ENCODE measurements at regions not wholly inside any gene's neighbourhood (a gene's known extent, or its start where the extent isn't known, plus 50 kb on each side); places are given as distances from the start of the nearest gene placed in this dataset.

DNA sequence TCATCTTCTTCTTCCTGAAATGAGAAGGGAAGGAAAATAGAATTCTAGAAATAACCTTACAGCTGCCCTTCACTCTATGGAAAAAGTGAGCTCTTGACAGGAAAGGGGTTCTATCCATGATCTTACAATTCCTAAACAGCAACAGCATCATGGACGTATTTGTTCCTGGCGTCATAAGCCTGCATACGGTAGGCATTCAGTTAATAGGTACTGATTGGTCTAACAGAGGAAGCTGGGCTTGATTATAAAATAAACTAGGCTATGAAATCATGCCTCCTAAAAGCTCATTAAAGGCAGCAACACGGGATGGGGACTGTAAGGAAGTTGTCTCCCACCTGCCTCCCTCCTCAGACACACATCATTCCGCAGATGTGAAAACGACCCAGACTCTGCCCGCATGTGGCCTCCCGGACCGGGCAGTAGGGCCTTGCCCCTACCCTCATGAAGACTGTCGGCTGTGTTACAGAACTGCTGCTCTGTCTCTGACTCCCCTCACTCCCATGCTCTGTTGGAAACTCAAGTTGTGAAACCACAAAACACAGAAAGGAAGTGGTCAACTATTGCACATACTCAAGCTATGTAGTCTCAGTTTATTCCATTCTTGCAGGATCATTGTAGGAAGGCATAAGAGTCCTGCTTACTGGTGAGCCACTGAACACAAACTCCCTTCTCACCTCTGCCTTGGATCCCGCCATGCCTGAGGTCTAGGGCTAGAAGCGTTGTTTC is 129.8 kb downstream of the DLEU7 start:
- no peak overlapping the region for H3K4me3 ChIP-seq (ENCODE audit: low read depth, low read length)
- TF ChIP-seq, protein P1, sequence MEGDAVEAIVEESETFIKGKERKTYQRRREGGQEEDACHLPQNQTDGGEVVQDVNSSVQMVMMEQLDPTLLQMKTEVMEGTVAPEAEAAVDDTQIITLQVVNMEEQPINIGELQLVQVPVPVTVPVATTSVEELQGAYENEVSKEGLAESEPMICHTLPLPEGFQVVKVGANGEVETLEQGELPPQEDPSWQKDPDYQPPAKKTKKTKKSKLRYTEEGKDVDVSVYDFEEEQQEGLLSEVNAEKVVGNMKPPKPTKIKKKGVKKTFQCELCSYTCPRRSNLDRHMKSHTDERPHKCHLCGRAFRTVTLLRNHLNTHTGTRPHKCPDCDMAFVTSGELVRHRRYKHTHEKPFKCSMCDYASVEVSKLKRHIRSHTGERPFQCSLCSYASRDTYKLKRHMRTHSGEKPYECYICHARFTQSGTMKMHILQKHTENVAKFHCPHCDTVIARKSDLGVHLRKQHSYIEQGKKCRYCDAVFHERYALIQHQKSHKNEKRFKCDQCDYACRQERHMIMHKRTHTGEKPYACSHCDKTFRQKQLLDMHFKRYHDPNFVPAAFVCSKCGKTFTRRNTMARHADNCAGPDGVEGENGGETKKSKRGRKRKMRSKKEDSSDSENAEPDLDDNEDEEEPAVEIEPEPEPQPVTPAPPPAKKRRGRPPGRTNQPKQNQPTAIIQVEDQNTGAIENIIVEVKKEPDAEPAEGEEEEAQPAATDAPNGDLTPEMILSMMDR (IDR thresholded peaks at IDR 0.05; ENCODE audit: borderline replicate concordance, insufficient read depth, low read depth, low read length): no peak

DNA sequence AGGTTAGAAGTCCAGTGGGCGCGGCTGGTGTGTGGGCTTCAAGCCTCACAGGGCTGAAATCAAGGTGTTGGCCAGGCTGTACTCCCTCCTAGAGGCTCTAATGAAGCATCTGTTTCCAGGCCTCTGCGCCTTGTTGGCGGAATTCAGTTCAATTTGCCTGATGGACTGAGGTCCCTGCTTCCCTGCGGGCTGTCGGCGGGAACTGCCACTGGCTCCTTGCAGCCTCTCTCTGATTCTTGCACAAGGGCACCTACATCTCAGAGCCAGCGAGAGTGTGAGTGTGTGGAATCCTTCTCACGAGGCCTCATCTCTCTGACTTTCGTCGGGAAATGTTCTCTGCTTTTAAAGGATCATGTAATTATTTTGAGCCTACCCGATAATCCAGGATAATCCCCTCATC is 128.6 kb downstream of the DLEU7 start:
- TF ChIP-seq, protein P1 (IDR thresholded peaks at IDR 0.05; ENCODE audit: borderline replicate concordance, insufficient read depth, low read depth, low read length): no peak
- H3K4me3 ChIP-seq (ENCODE audit: low read depth, low read length): no peak overlapping the region

DNA sequence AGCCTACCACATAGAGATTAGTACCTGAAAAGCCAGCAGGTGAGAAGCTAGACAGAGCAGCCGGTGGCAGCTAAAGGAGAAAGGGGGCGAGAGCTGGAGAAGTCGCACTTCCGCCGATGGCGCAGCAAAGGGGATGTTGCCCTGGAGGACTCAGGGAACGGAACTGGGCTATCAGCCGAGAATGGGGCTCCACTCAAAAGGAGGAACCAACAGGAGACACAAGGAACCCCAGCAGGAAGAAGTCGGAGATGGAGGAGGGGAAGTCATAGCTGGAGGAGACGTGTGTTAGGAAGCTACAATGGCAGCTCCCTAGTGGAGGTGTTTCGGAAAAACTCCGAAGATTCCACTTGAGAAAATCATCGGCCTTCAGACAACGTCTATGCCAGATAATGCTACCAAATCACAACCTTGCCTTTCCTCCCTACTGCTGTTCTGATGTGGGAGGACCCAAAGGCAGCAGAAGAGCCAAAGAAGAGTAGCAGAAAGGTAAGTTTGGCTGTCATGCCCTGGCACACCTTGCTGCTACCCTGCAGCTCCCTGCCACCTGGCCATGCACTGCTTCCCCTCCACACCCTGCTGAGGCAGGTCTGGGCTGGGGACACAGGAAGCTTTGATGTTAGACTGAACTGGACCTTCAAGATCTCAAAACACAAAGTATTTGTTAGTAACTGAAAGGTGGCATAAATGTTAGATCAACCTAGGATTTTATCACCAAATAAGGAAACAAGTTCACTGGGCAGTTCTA is 127.9 kb downstream of the DLEU7 start:
- no peak overlapping the region for H3K4me3 ChIP-seq (ENCODE audit: low read depth, low read length)
- TF ChIP-seq, protein P1 (IDR thresholded peaks at IDR 0.05; ENCODE audit: borderline replicate concordance, insufficient read depth, low read depth, low read length): no peak

DNA sequence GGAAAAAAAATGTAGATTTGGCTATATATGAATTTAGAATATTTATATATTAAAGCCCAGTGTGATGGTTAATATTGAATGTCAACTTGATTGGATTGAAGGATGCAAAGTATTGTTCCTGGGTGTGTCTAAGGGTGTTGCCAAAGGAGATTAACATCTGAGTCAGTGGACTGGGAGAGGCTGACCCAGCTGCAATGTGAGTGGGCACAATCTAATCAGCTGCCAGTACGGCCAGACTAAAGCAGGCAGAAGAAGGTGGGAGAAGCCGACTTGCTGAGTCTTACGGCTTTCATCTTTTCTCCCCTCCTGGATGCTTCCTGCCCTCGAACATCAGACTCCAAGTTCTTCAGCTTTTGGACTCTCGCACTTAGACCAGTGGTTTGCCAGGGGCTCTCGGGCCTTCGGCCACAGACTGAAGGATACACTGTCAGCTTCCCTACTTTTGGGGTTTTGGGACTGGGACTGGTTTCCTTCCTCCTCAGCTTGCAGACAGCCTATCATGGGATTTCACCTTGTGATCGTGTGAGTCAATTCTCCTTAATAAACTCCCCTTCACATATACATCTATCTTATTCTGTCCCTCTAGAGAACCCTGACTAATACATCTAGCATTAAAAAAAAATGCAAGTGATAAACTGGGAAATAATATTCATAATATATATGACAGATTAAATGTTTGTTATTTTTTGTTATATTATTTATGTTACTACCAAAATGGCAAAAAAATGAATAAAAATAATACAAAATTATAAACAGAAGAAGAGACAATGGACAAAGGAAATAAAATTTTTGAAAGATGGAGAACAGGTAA is 122.4 kb downstream of the DLEU7 start:
- TF ChIP-seq, protein P1 (IDR thresholded peaks at IDR 0.05; ENCODE audit: borderline replicate concordance, insufficient read depth, low read depth, low read length): no peak
- no peak overlapping the region for H3K4me3 ChIP-seq (ENCODE audit: low read depth, low read length)

DNA sequence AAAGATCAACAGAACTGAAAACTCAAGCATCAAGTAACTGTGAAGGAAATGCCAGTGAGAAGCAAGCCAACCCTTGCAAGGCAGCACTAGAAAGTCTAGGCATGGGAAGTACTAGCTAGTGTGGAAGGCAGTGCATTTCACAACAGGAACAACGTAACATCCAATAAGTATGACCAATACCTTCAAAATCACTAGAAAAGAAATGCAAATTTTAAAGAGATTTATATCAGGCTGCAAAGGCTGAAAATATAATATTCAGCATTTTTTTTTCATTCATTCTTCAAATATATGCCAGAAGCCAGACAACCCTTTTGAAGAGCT is 121.9 kb downstream of the DLEU7 start:
- no peak overlapping the region for H3K4me3 ChIP-seq (ENCODE audit: low read depth, low read length)
- TF ChIP-seq, protein P1 (IDR thresholded peaks at IDR 0.05; ENCODE audit: borderline replicate concordance, insufficient read depth, low read depth, low read length): no peak

DNA sequence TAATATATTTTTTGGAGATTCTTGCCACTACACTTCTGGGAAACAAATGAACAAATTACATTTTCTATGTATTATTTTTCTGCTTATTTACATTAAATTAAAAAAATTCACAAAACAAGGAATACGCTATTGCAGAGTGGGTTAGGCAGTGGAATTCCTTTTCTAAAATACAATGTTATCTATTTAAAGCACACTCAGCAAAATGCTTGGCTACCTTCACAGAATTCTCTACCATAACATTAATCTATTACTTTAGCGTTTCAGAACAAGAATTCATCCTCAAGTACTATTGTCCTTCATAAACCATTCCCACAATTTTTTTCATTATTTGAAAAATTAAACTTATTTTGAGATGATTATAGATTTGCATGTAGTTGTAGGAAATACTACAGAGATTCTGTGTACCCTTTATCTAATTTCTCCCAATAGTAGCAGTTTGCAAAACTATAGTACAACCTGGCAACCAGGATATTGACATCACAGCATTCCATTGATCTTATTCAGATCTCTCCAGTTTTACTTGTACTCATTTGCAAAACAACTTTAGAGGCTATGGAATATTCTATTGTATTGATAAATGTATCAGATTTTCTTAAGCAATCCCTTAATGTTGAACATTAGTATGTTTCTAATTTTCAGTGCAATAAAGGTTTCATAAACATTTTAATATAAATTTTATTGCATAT is 120.9 kb downstream of the DLEU7 start:
- no peak overlapping the region for H3K4me3 ChIP-seq (ENCODE audit: low read depth, low read length)
- TF ChIP-seq, protein P1 (IDR thresholded peaks at IDR 0.05; ENCODE audit: borderline replicate concordance, insufficient read depth, low read depth, low read length): no peak
